Activated CD4-positive, alpha-beta T cell treated with anti-CD3 and anti-CD28 coated beads, Interleukin-2, amount 10 ng/mL, durations not matched to agents 24 days and 14 days (primary cell): ENCODE measurements at regions not wholly inside any gene's neighbourhood (a gene's known extent, or its start where the extent isn't known, plus 50 kb on each side); places are given as distances from the start of the nearest gene placed in this dataset.
"Not testable (repeated sequence)": the region's sequence is repeated elsewhere in the genome, so short reads cannot be mapped to it uniquely, and the experiment has no call there.

Experiments used
- DNase-seq: peaks from one replicate; pipeline ENCODE4 v3.0.0; 2022
- H3K27ac Mint-ChIP-seq: one replicate; pipeline ENCODE4 v1.8.0; 2022; ENCODE audit warnings: mild to moderate bottlenecking, mixed read lengths
- H3K27me3 Mint-ChIP-seq: one replicate; pipeline ENCODE4 v1.8.0; 2022; ENCODE audit warnings: mixed read lengths
- H3K36me3 Mint-ChIP-seq: one replicate; pipeline ENCODE4 v1.8.0; 2022; ENCODE audit warnings: low read depth, mild to moderate bottlenecking, mixed read lengths
- H3K4me1 Mint-ChIP-seq: one replicate; pipeline ENCODE4 v1.8.0; 2021; ENCODE audit warnings: mixed read lengths
- H3K4me3 Mint-ChIP-seq: one replicate; pipeline ENCODE4 v1.8.0; 2022; ENCODE audit warnings: mild to moderate bottlenecking, moderate library complexity, mixed read lengths
- H3K9me3 Mint-ChIP-seq: one replicate; pipeline ENCODE4 v1.8.0; 2021; ENCODE audit warnings: mixed read lengths
- intact Hi-C: fragments of 100-400 bp; cut with micrococcal nuclease; formaldehyde crosslinking; loops from one replicate; pipeline ENCODE4 v1.15.1; 2023

DNA sequence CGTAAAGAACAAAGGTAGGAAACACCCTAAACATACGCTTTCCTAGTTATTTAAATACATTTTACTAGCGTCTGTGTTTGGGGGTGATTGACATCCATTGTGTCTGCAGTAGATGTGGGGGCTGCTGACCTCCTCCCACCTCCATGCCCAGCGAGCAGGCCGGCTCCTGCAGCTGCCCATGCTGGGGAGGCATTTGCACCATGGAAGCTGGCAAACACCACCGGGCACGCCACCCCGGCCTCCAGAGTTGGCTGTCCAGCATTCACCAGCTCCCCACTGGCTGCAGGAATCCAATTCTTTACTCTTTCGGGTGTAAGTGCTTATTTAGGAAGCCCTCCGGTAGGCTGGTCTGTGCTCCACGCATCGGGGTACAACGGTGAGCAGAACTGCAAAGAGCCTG is 115.4 kb upstream of the USP29 start:
- Mint-ChIP-seq H3K27ac (no peak overlapping the region), H3K27me3 (no peaks in the 10 kb centered on the region), H3K4me1 (no peaks in the 10 kb centered on the region), H3K4me3 (no peak overlapping the region), H3K9me3 (peaks cover 30% of the 10 kb centered on the region), H3K36me3 (no peaks in the 10 kb centered on the region)
- DNase-seq = no peak
- intact Hi-C loops = no loop called here

DNA sequence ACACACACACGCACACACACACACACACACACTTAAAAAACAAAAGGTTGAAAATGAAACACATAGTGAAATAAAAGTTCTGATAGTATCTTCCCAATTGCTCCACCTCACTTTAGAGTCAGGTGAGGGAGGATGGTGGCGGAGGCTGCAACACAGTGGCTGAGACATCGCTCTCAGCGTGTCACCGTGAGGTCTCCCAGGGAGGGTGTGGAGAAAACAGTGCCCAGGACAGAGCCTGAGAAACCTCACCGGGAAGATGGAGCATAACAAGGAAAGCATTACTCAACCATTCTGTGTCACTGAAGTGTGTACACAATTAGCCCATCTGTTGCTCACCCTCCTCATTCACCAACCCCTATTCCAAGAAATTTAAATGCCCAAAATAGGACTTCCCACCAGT is 111.4 kb upstream of the USP29 start:
- intact Hi-C loops = no loop called here
- Mint-ChIP-seq H3K27ac (no peak overlapping the region), H3K27me3 (no peaks in the 10 kb centered on the region), H3K9me3 (peaks cover 44% of the 10 kb centered on the region), H3K4me1 (no peaks in the 10 kb centered on the region), H3K4me3 (no peak overlapping the region), H3K36me3 (no peaks in the 10 kb centered on the region)
- no peak for DNase-seq

DNA sequence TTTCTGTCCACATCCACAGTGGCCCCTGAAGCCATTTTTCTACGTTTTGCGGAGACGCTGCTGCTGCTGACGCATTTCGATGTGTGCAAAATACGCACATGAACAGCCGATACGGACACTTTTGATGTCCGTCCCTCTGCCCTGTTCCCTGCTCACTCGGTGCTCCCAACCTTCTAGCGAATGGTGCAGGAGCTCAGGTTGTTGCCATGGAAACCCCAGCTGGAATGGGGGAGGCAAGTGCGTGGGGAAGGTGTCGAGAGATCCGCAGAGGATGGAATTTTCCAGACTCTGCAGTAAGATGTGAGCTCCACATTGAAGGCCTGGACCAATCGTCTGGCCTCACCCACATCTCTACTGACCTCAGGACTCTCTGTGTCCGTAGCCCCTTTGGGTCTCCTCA is 109.2 kb upstream of the USP29 start:
- Mint-ChIP-seq H3K4me3 (no peak overlapping the region), H3K9me3 (peaks cover 57% of the 10 kb centered on the region), H3K4me1 (no peaks in the 10 kb centered on the region), H3K36me3 (peaks cover 2% of the 10 kb centered on the region), H3K27me3 (no peaks in the 10 kb centered on the region), H3K27ac (no peak overlapping the region)
- DNase-seq = no peak
- intact Hi-C loops = no loop called here

DNA sequence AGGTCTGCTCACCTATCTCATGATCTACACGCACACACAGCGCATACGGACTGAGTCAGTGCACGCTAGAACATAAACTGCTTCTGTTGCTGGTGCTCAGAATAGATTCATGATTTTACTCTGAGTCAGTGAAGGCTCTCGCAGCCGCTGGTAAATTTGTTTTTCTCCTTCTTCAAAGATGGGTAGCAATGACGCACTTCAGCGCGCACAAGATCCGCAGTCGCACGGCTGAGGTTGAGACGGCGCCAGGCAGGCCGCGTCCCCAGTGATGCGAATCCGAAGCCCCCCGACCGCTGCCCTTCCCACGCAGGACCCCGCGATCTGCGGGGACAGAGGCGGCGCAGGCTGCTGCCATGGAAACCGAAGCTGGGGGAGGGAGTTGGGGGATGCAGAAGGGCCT is 103.7 kb upstream of the USP29 start:
- H3K4me1 Mint-ChIP-seq = no peaks in the 10 kb centered on the region
- DNase-seq = no peak
- no peak overlapping the region for H3K4me3 Mint-ChIP-seq
- peaks cover 37% of the 10 kb centered on the region for H3K9me3 Mint-ChIP-seq
- intact Hi-C loops = no loop called here
- H3K36me3 Mint-ChIP-seq = peaks cover 2% of the 10 kb centered on the region
- H3K27ac Mint-ChIP-seq = no peak overlapping the region
- no peaks in the 10 kb centered on the region for H3K27me3 Mint-ChIP-seq

DNA sequence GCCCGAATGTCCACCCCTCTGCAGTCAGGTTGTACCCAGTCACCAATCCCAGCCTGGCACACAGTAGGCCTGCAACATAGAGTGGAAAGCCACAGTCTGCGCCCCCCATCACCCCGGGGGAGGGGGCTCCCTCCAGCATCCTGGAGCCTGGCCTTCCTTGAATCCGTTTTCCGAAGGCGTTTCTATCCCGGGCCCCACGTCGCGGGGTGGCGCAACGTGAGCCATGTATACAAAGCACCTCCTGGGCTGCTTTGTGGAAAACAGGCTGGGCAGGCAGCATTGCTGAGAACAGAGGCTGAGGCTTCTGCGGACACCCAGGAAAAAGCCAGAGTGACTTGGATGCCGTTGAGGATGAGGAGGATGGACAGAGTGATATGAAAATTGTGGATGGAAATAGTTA is 103.3 kb upstream of the USP29 start:
- intact Hi-C loops = no loop called here
- H3K4me1 Mint-ChIP-seq = no peaks in the 10 kb centered on the region
- H3K27me3 Mint-ChIP-seq = no peaks in the 10 kb centered on the region
- no peak for DNase-seq
- no peak overlapping the region for H3K27ac Mint-ChIP-seq
- H3K36me3 Mint-ChIP-seq = peaks cover 2% of the 10 kb centered on the region
- H3K9me3 Mint-ChIP-seq = peaks cover 32% of the 10 kb centered on the region
- no peak overlapping the region for H3K4me3 Mint-ChIP-seq

DNA sequence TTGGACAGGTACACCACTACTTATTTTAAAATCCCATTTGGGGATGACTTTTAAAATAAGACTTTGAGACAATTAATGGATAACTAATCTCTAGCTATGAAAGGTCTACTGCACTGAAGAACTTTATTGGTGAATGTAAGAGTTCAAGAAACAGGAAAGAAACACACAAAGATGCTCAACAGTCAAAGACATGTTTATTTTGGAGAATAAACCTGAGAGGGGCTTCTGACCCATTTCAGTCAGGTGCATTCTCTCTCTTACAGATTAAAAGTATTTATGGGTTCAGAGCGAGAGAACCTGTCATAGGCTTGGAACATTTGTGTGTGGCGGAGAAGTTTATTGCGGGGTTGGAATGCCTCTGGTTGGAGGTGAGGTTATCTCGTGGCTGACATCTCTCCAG is 94.3 kb upstream of the USP29 start:
- no peak overlapping the region for H3K4me3 Mint-ChIP-seq
- DNase-seq = no peak
- H3K36me3 Mint-ChIP-seq = no peaks in the 10 kb centered on the region
- intact Hi-C loops = no loop called here
- H3K4me1 Mint-ChIP-seq = no peaks in the 10 kb centered on the region
- H3K27me3 Mint-ChIP-seq = no peaks in the 10 kb centered on the region
- H3K27ac Mint-ChIP-seq = no peak overlapping the region
- H3K9me3 Mint-ChIP-seq = peaks cover 16% of the 10 kb centered on the region

DNA sequence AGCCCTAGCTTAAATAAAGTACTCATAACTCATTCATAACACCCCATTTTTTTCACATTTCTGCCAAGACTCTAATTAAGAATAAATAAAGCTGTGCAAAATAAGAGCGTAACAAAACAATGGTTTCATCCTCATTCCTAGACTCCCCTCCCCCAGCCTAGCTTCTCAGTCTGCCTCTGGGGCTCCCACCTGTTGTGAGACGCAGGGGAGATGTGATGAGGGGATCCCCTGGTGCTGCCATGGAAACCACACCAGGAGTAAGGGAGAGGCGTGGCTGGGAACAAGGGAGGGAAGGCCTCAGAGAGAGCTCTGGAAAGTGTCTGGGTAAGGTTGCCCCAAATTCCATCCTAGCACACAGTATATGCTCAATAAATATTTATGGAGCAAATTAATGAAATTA is 93.3 kb upstream of the USP29 start:
- intact Hi-C loops = no loop called here
- Mint-ChIP-seq H3K4me1 (no peaks in the 10 kb centered on the region), H3K36me3 (no peaks in the 10 kb centered on the region), H3K9me3 (peaks cover 16% of the 10 kb centered on the region), H3K27ac (no peak overlapping the region), H3K4me3 (no peak overlapping the region), H3K27me3 (no peaks in the 10 kb centered on the region)
- DNase-seq = no peak

DNA sequence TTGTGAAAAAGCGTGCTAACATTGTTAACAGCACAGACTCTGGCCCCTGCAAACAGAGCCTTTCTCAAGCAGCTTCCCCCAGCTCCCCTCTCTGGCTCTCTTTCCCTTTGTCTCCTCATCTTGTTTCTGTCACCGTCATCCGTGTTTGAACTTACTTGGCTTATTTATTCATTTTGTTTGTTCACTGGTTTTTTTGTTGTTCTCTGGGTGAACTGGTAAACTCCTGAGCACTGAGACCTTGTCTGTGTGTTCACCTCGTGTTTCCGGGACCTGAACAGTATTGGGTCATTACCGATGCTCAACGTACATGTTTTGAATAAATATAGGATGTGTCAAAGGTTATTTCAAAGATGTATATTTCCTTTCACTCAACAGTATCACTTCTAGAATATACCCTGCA is 92.4 kb upstream of the USP29 start:
- no peak for DNase-seq
- no peaks in the 10 kb centered on the region for H3K4me1 Mint-ChIP-seq
- no peaks in the 10 kb centered on the region for H3K36me3 Mint-ChIP-seq
- H3K27me3 Mint-ChIP-seq = no peaks in the 10 kb centered on the region
- H3K4me3 Mint-ChIP-seq = no peak overlapping the region
- peaks cover 23% of the 10 kb centered on the region for H3K9me3 Mint-ChIP-seq
- H3K27ac Mint-ChIP-seq = no peak overlapping the region
- intact Hi-C loops = no loop called here

DNA sequence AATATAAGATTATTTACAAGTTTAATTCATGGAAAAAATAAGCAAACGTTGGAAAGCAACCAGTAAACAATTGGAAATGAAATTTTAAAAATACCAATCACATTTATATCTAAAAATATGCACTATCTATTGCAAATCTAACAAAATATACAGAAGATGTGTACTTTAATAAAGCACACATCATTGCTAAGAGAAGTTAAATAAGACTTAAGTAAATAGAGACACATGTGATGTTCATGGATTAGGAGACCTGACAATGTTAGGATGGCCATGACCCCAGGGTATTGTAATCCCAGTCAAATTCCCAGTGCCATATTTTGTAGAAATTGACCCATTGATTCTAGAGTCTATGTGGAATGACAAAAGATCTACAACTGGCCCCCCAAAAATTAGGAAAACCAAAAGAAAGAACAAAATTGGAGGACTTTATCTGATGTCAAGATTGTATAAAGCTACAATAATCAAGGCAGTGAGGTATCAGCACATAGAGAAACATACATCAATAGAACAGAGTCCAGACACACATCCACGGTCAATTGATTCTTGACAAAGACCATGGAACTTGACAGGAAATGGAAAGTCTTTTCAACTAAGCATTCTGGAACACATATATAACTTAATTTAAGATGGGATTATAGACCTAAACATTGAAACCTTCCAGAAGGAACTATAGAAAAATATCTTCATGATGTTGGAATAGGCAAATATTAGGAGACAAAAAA is 90.8 kb upstream of the USP29 start:
- Mint-ChIP-seq H3K27ac (no peak overlapping the region), H3K27me3 (no peaks in the 10 kb centered on the region), H3K4me3 (no peak overlapping the region), H3K9me3 (peaks cover 25% of the 10 kb centered on the region), H3K4me1 (no peaks in the 10 kb centered on the region), H3K36me3 (peaks cover 1% of the 10 kb centered on the region)
- no peak for DNase-seq
- intact Hi-C loops = no loop called here

DNA sequence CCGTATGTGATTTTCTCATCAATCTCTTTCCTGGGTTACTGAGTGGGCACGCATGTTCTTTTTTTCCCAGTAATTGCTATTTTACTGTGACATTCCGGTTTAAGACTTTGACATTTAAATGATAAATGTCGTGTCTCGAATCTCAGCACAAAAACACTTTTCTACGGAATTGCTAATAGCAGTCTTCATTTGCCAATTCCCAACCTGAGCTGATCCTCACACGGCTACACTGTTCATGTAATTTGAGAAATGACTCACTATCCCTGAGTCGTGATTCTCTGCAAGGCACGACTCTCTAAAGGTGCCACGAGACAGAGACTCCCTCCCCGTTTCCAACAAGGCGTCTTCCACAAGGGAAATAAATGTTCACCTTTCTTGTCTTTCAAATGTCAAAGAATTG is 88.7 kb upstream of the USP29 start:
- H3K9me3 Mint-ChIP-seq = peaks cover 29% of the 10 kb centered on the region
- intact Hi-C loops = no loop called here
- no peak overlapping the region for H3K4me3 Mint-ChIP-seq
- H3K4me1 Mint-ChIP-seq = no peaks in the 10 kb centered on the region
- DNase-seq = no peak
- peaks cover 1% of the 10 kb centered on the region for H3K36me3 Mint-ChIP-seq
- H3K27ac Mint-ChIP-seq = no peak overlapping the region
- no peaks in the 10 kb centered on the region for H3K27me3 Mint-ChIP-seq

DNA sequence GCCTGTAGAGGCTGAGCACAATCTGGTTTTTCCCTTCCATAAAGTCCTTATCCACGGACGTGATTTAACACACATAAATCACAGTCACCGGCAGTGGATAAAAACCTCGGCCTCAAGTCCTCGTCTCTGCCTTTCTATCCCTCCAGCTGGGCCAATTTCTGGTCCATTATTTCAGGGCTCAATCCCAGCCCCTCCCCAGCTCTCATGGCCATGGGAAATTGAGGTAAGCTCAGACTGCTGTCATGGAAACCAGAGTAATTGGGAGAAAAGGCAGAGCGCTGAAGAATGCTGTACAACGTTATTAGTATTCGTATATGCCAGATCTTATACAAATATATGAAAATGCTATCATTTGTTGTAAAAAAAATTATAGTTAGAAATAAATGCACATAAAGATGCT is 86.2 kb upstream of the USP29 start:
- intact Hi-C loops = no loop called here
- Mint-ChIP-seq H3K36me3 (peaks cover 1% of the 10 kb centered on the region), H3K4me3 (no peak overlapping the region), H3K27me3 (no peaks in the 10 kb centered on the region), H3K4me1 (no peaks in the 10 kb centered on the region), H3K27ac (no peak overlapping the region), H3K9me3 (peaks cover 39% of the 10 kb centered on the region)
- DNase-seq = no peak

DNA sequence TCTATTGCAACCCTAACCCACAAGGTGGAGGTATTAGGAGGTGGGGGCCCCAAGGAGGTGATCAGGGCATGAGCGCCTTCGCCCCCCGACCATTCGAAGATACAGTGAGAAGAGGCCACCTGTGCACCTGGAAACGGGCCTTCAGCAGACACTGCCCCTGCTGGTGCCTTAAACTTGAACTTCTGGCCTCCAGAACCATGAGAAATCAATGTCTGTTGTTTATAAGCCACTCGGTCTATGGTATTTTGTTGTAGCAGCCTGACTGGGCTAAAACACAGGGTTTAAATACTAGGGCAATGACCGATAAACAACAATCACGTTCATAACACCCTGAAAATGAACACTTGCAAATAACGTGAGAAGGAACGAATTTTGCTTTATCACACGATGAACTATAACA is 85.2 kb upstream of the USP29 start:
- Mint-ChIP-seq H3K4me1 (no peaks in the 10 kb centered on the region), H3K27me3 (no peaks in the 10 kb centered on the region), H3K4me3 (no peak overlapping the region), H3K27ac (no peak overlapping the region), H3K9me3 (peaks cover 39% of the 10 kb centered on the region), H3K36me3 (peaks cover 1% of the 10 kb centered on the region)
- DNase-seq = no peak
- intact Hi-C loops = no loop called here

DNA sequence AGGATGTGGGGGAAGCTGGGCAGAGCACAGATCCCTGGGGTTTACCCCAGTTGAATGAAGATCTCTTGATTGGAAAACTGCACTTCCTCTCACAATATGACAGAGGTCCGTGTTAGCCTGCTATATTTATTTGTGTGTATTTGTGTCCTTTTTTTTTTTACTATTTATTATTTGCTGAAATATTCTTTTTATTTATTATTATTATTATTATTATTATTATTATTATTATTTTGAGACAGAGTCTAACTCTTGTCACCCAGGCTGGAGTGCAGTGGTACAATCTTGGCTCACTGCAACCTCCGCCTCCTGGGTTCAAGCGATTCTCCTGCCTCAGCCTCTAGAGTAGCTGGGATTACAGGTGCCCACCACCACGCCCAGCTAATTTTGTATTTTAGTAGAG is 84.0 kb upstream of the USP29 start:
- H3K27ac Mint-ChIP-seq, H3K27me3 Mint-ChIP-seq, DNase-seq, H3K4me3 Mint-ChIP-seq, intact Hi-C loops, H3K36me3 Mint-ChIP-seq, H3K4me1 Mint-ChIP-seq: not testable (repeated sequence)
- peaks cover 45% of the 10 kb centered on the region for H3K9me3 Mint-ChIP-seq

DNA sequence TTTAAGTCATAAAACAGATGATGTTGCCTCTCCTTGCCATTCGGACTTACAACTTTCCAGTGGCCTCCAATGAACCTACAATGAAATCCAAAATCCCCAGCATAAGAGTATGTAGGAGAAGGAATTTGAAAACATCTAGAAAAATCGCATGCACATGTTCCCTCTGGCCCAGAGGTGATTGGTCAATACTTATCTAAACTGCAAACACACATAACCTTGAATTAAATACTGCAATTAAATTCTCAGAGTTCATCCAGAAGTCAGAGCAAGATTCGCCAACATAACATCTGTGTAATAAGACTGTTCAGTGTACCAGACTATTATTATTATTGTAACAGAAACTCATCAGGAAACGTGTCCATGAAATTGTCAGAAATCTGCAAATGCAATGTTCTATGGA is 82.2 kb upstream of the USP29 start:
- no peak for DNase-seq
- Mint-ChIP-seq H3K27me3 (no peaks in the 10 kb centered on the region), H3K27ac (no peak overlapping the region), H3K4me3 (no peak overlapping the region), H3K9me3 (peaks cover 49% of the 10 kb centered on the region), H3K36me3 (peaks cover 1% of the 10 kb centered on the region), H3K4me1 (no peaks in the 10 kb centered on the region)
- intact Hi-C loops = no loop called here

DNA sequence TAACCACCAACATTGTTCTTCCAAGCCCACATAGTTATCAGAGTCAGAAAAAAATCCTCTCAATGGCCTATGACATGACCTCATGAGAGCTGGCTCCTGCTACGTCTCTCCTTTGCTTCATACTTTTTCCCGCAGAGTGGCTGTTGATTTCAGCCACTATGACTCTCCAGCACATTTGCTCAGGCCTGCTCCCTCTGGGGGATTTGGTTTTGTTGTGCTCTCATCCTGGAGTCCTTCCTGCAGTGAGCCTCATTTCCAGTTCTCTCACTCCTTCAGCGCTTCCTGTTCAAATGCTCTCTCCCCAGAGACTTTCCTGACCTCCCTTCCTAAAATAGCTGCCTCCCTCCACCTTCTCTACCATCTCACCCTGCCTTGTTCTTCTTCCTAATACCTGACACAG is 72.0 kb upstream of the USP29 start:
- Mint-ChIP-seq H3K27ac (no peak overlapping the region), H3K9me3 (peaks cover 20% of the 10 kb centered on the region), H3K27me3 (no peaks in the 10 kb centered on the region), H3K4me3 (no peak overlapping the region), H3K36me3 (no peaks in the 10 kb centered on the region), H3K4me1 (no peaks in the 10 kb centered on the region)
- intact Hi-C loops = no loop called here
- DNase-seq = no peak
